ENCODE measurements at regions not wholly inside any gene's neighbourhood (a gene's known extent, or its start where the extent isn't known, plus 50 kb on each side); places are given as distances from the start of the nearest gene placed in this dataset.

- TF ChIP-seq CTCF (conservative IDR thresholded peaks at IDR 0.05), result no peak
- no peak for TF ChIP-seq ZFX (IDR thresholded peaks at IDR 0.05)
- no peak overlapping the region for H3K27ac ChIP-seq
Measured at GRCh38 chr4:24040811-24041210, 151.0 kb upstream of the PPARGC1A start.

- TF ChIP-seq ZFX (IDR thresholded peaks at IDR 0.05), result no peak
- no peak for TF ChIP-seq CTCF (conservative IDR thresholded peaks at IDR 0.05)
Measured at GRCh38 chr4:24033626-24034025, 143.8 kb upstream of the PPARGC1A start.

GRCh38 chr4:24032371-24032989 lies 142.6 kb upstream of the PPARGC1A start:
- no peak overlapping the region for H3K27ac ChIP-seq
- no peak for TF ChIP-seq ZFX (IDR thresholded peaks at IDR 0.05)
- TF ChIP-seq CTCF (conservative IDR thresholded peaks at IDR 0.05), result peak; percentile 35

More at GRCh38 chr4:24033626-24034025, 143.8 kb upstream of the PPARGC1A start:
- H3K27ac ChIP-seq, result no peak overlapping the region

GRCh38 chr4:24026596-24026995 lies 136.7 kb upstream of the PPARGC1A start:
- H3K27ac ChIP-seq, result no peak overlapping the region
- TF ChIP-seq CTCF (conservative IDR thresholded peaks at IDR 0.05) (no peak), ZFX (IDR thresholded peaks at IDR 0.05) (no peak)

- TF ChIP-seq ZFX (IDR thresholded peaks at IDR 0.05) (no peak), CTCF (conservative IDR thresholded peaks at IDR 0.05) (no peak)
Measured at GRCh38 chr4:24024605-24025004, 134.8 kb upstream of the PPARGC1A start.

GRCh38 chr4:24024157-24024556 lies 134.3 kb upstream of the PPARGC1A start:
- no peak overlapping the region for H3K27ac ChIP-seq
- no peak for TF ChIP-seq CTCF (conservative IDR thresholded peaks at IDR 0.05)
- no peak for TF ChIP-seq ZFX (IDR thresholded peaks at IDR 0.05)

More at GRCh38 chr4:24024605-24025004, 134.8 kb upstream of the PPARGC1A start:
- H3K27ac ChIP-seq, result no peak overlapping the region

- no peak for TF ChIP-seq CTCF (conservative IDR thresholded peaks at IDR 0.05)
- no peak for TF ChIP-seq ZFX (IDR thresholded peaks at IDR 0.05)
- no peak overlapping the region for H3K27ac ChIP-seq
Measured at GRCh38 chr4:24015782-24016181, 125.9 kb upstream of the PPARGC1A start.
